Neuronal stem cell (in vitro differentiated cells): ENCODE measurements at regions not wholly inside any gene's neighbourhood (a gene's known extent, or its start where the extent isn't known, plus 50 kb on each side); places are given as distances from the start of the nearest gene placed in this dataset.

Experiments used
- DNase-seq: peaks from one replicate; pipeline ENCODE4 v3.0.0-alpha.2; 2013; ENCODE audit warnings: low spot score
- H2AFZ ChIP-seq: one replicate; pipeline ENCODE4 v1.6.1; 2013; ENCODE audit warnings: mild to moderate bottlenecking, low read length, inconsistent platforms
- H2AK5ac ChIP-seq: 2 replicates; pipeline ENCODE4 v1.6.1; 2013; ENCODE audit warnings: low read depth, mild to moderate bottlenecking, inconsistent platforms, low read length, moderate library complexity, mixed read lengths
- H2BK120ac ChIP-seq: 2 replicates; pipeline ENCODE4 v1.6.1; 2013; ENCODE audit warnings: low read depth, mild to moderate bottlenecking, inconsistent platforms, low read length, moderate library complexity, mixed read lengths
- H2BK12ac ChIP-seq: one replicate; pipeline ENCODE4 v1.6.1; 2013; ENCODE audit warnings: low read length, inconsistent platforms
- H2BK15ac ChIP-seq: 2 replicates; pipeline ENCODE4 v1.6.1; 2013; ENCODE audit warnings: mild to moderate bottlenecking, low read length, inconsistent platforms, mixed read lengths
- H2BK5ac ChIP-seq: one replicate; pipeline ENCODE4 v1.6.1; 2013; ENCODE audit warnings: inconsistent platforms, mild to moderate bottlenecking, low read length, moderate library complexity
- H3K14ac ChIP-seq: one replicate; pipeline ENCODE4 v1.6.1; 2013; ENCODE audit warnings: low read length, inconsistent platforms
- H3K18ac ChIP-seq: 2 replicates; pipeline ENCODE4 v1.6.1; 2013; ENCODE audit warnings: low read length, inconsistent platforms
- H3K23ac ChIP-seq: 2 replicates; pipeline ENCODE4 v1.6.1; 2013; ENCODE audit warnings: low read depth, mild to moderate bottlenecking, mixed read lengths, low read length, inconsistent platforms; ENCODE audit not compliant: poor library complexity
- H3K27ac ChIP-seq: replicated peaks from 3 replicates; pipeline ENCODE4 v1.5.1; 2013; ENCODE audit warnings: low read length, inconsistent platforms
- H3K27me3 ChIP-seq, 3 experiments: 2 replicates each; pipeline ENCODE4 v1.6.1; 2013; ENCODE audit warnings: low read length in 3 of 3, mild to moderate bottlenecking in 2 of 3, inconsistent platforms in 1 of 3, low read depth in 1 of 3, mixed read lengths in 1 of 3, moderate library complexity in 1 of 3; ENCODE audit not compliant: control insufficient read depth in 3 of 3, insufficient read depth in 3 of 3
- H3K36me3 ChIP-seq, 2 donors: replicated peaks in 1 of 2; 2 replicates each; pipeline ENCODE4 v1.6.1; 2013; ENCODE audit warnings: low read length in 2 of 2; ENCODE audit not compliant: control insufficient read depth in 2 of 2, insufficient read depth in 2 of 2
- H3K4ac ChIP-seq: 2 replicates; pipeline ENCODE4 v1.6.1; 2013; ENCODE audit warnings: inconsistent platforms, mild to moderate bottlenecking, low read length, moderate library complexity
- H3K4me1 ChIP-seq, 2 donors: 1 replicate in 1 of 2; 2 replicates in 1 of 2; pipeline ENCODE4 v1.6.1; 2013; ENCODE audit warnings: low read length in 2 of 2, low read depth in 1 of 2; ENCODE audit not compliant: control insufficient read depth in 2 of 2, insufficient read depth in 1 of 2
- H3K4me2 ChIP-seq: one replicate; pipeline ENCODE4 v1.6.1; 2013; ENCODE audit warnings: mild to moderate bottlenecking, low read length, inconsistent platforms; ENCODE audit not compliant: insufficient read depth, poor library complexity, severe bottlenecking
- H3K4me3 ChIP-seq, 2 donors: 2 replicates each; pipeline ENCODE4 v1.5.1; 2013; ENCODE audit warnings: low read length in 2 of 2, mild to moderate bottlenecking in 2 of 2, inconsistent platforms in 1 of 2, moderate library complexity in 1 of 2
- H3K79me1 ChIP-seq: one replicate; pipeline ENCODE4 v1.6.1; 2013; ENCODE audit warnings: low read depth, mild to moderate bottlenecking, inconsistent platforms, low read length, moderate library complexity
- H3K9ac ChIP-seq: one replicate; pipeline ENCODE4 v1.6.1; 2013; ENCODE audit warnings: mild to moderate bottlenecking, low read depth, low read length, inconsistent platforms; ENCODE audit not compliant: poor library complexity
- H3K9me3 ChIP-seq, 2 donors: replicated peaks in 1 of 2; 2 replicates each; pipeline versions ENCODE3 to v1.6.1; 2013; ENCODE audit warnings: low read length in 2 of 2, mild to moderate bottlenecking in 2 of 2, inconsistent platforms in 1 of 2, low read depth in 1 of 2, mixed read lengths in 1 of 2, moderate library complexity in 1 of 2; ENCODE audit not compliant: control insufficient read depth in 2 of 2, insufficient read depth in 1 of 2
- H4K8ac ChIP-seq: one replicate; pipeline ENCODE4 v1.6.1; 2013; ENCODE audit warnings: low read depth, mild to moderate bottlenecking, inconsistent platforms, low read length, moderate library complexity
- H4K91ac ChIP-seq: one replicate; pipeline ENCODE4 v1.6.1; 2013; ENCODE audit warnings: low read length, low read depth, mild to moderate bottlenecking, inconsistent platforms; ENCODE audit not compliant: poor library complexity
- WGBS, 2 donors: extraction: QIAGEN DNeasy Blood & Tissue Kit; methylation state at CpG; one replicate each; pipeline ENCODE4 v1.1.7; 2013; ENCODE audit warnings: missing lambda C conversion rate in 2 of 2, mixed read lengths in 1 of 2; ENCODE audit not compliant: insufficient read length in 2 of 2, insufficient replicate concordance in 1 of 2; ENCODE audit errors: extremely low coverage in 2 of 2; 5-methylcytosine and 5-hydroxymethylcytosine counted together

DNA sequence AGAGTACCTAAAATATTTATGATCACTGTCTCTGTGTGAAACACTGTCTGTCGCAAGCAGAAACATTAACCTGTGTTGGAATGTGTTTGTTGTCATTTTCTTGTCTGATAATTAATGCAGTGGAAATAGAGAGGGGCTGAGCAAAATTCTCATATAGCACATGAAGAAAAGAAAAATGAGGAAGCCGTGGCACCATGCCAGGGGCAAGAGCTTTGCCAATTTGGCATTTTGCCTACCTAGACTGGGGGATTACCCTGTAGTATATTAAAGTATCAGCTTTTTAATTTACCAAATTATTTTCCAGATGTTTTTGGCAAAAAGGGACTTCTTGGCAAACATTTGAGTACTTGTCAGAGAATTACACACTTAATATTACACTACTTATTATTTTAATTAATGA is 1326.6 kb upstream of the GOT2 start:
- no peak for DNase-seq
- Histone ChIP-seq H3K9me3 (no peaks in the 10 kb centered on the region), H4K91ac (no peak overlapping the region), H3K18ac (no peak overlapping the region), H3K14ac (no peak overlapping the region), H3K4me1 (no peaks in the 10 kb centered on the region), H3K27me3 (no peaks in the 10 kb centered on the region), H3K36me3 (no peaks in the 10 kb centered on the region), H2AK5ac (no peak overlapping the region), H2AFZ (no peak overlapping the region), H3K79me1 (no peaks in the 10 kb centered on the region), H3K4me2 (no peak overlapping the region), H3K27ac (no peak overlapping the region), H2BK5ac (no peak overlapping the region), H2BK12ac (no peak overlapping the region), H3K4ac (no peak overlapping the region), H4K8ac (no peak overlapping the region), H3K9ac (no peak overlapping the region), H3K23ac (no peak overlapping the region), H3K4me3 (no peak overlapping the region), H2BK120ac (no peak overlapping the region), H2BK15ac (no peak overlapping the region)
- no CpG with 5 or more reads among the region's 2 CpGs for WGBS, 2 donors

DNA sequence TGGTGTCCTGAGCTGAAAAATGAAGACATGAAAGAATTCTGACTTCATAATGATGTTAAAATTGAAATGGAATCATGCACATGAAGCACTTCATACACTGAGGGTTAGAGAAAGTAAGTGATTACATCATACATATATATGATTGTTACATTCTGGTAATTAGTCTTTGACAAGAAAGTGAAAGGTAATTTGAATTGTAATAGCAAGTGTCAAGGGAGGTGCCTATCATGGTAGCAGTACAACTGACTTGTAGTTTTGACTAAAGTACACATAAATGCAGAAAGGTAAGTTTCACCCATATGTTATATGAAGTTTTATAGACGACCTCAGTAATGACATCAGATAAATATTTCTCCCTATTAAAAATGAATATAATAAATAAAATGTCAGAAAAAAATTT is 1325.0 kb upstream of the GOT2 start:
- H2BK12ac ChIP-seq = no peak overlapping the region
- no peaks in the 10 kb centered on the region for H3K79me1 ChIP-seq
- H3K4me1 ChIP-seq = no peaks in the 10 kb centered on the region
- no peak for DNase-seq
- H2AK5ac ChIP-seq = no peak overlapping the region
- no peak overlapping the region for H3K27ac ChIP-seq
- H4K8ac ChIP-seq = no peak overlapping the region
- H3K14ac ChIP-seq = no peak overlapping the region
- no peak overlapping the region for H3K4me2 ChIP-seq
- no peak overlapping the region for H3K4me3 ChIP-seq
- H2BK5ac ChIP-seq = no peak overlapping the region
- no peaks in the 10 kb centered on the region for H3K36me3 ChIP-seq
- H3K18ac ChIP-seq = no peak overlapping the region
- no peak overlapping the region for H2BK120ac ChIP-seq
- H3K27me3 ChIP-seq = no peaks in the 10 kb centered on the region
- H2BK15ac ChIP-seq = no peak overlapping the region
- no peak overlapping the region for H3K23ac ChIP-seq
- no CpG with 5 or more reads among the region's 1 CpG for WGBS, 2 donors
- no peak overlapping the region for H4K91ac ChIP-seq
- no peak overlapping the region for H3K4ac ChIP-seq
- no peaks in the 10 kb centered on the region for H3K9me3 ChIP-seq
- H3K9ac ChIP-seq = no peak overlapping the region
- H2AFZ ChIP-seq = no peak overlapping the region

DNA sequence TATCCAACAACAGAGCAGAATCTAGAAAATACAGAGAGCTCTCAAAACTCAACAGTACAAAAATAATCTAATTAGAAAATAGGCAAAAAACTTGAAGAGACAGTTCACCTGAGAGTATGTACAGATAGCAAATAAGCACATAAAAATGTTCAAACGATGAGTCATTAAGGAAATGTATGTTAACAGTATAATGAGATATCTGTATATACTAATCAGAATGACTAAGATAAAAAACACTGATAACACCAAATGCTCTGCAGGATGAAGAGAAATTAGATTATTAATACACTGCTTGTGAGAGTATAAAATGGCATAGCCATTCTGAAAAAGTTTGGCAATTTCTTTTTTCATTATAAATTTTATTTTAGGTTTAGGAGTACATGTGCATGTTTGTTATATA is 1307.6 kb upstream of the GOT2 start:
- Histone ChIP-seq H3K27ac (no peak overlapping the region), H2AFZ (no peak overlapping the region), H4K8ac (no peak overlapping the region), H4K91ac (no peak overlapping the region), H2BK5ac (no peak overlapping the region), H3K27me3 (no peaks in the 10 kb centered on the region), H3K9me3 (no peaks in the 10 kb centered on the region), H3K79me1 (no peaks in the 10 kb centered on the region), H3K14ac (no peak overlapping the region), H3K36me3 (no peaks in the 10 kb centered on the region), H2BK15ac (no peak overlapping the region), H2AK5ac (no peak overlapping the region), H3K4ac (no peak overlapping the region), H3K18ac (no peak overlapping the region), H3K4me1 (no peaks in the 10 kb centered on the region), H2BK12ac (no peak overlapping the region), H3K4me3 (no peak overlapping the region), H2BK120ac (no peak overlapping the region), H3K23ac (no peak overlapping the region), H3K9ac (no peak overlapping the region), H3K4me2 (no peak overlapping the region)
- no CpG with 5 or more reads among the region's 1 CpG for WGBS, 2 donors
- DNase-seq = no peak

DNA sequence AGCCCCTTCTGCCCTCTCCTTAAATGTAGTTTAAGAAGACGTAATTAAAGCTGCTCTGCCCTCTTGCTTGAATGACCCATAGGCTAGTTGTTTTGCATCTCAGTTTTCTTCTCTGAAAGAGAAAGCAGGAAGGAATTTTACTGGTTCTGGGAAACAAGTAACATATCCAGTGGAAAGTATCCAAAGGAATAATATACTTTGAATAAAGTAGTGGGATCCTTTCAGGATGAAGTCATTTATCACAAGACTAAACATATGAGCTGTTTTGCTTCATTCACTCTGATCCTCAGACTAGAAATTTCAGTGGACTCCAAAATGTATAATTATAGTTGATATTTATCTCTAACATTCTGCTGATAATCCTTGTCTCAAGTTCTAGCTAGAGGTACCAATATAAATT is 1297.6 kb upstream of the GOT2 start:
- WGBS, 2 donors = no CpG with 5 or more reads among the region's 1 CpG
- Histone ChIP-seq H3K18ac (no peak overlapping the region), H2AFZ (no peak overlapping the region), H2BK12ac (no peak overlapping the region), H3K9me3 (no peaks in the 10 kb centered on the region), H3K4ac (no peak overlapping the region), H3K27ac (no peak overlapping the region), H3K36me3 (no peaks in the 10 kb centered on the region), H3K9ac (no peak overlapping the region), H2BK15ac (no peak overlapping the region), H3K27me3 (no peaks in the 10 kb centered on the region), H3K4me3 (no peak overlapping the region), H3K14ac (no peak overlapping the region), H4K8ac (no peak overlapping the region), H3K4me1 (no peaks in the 10 kb centered on the region), H2BK5ac (no peak overlapping the region), H3K79me1 (no peaks in the 10 kb centered on the region), H3K4me2 (no peak overlapping the region), H3K23ac (no peak overlapping the region), H4K91ac (no peak overlapping the region), H2AK5ac (no peak overlapping the region), H2BK120ac (no peak overlapping the region)
- no peak for DNase-seq
